Stimulated activated CD8-positive, alpha-beta memory T cell treated with anti-CD3 and anti-CD28 coated beads, Interleukin-15, amount 100 ng/mL, for 4 hours (primary cell): ENCODE measurements at regions not wholly inside any gene's neighbourhood (a gene's known extent, or its start where the extent isn't known, plus 50 kb on each side); places are given as distances from the start of the nearest gene placed in this dataset.

Source experiments
- DNase-seq, 2 donors: peaks; one replicate each; pipeline ENCODE4 v3.0.0-alpha.2; 2020; ENCODE audit warnings: low read depth in 2 of 2

- DNase-seq = no peak
These were observed 60.3 kb upstream of the PJA2 start for GRCh38 chr5:109469896-109470662.

- peak; percentile 34 to 49 for DNase-seq
These were observed 59.1 kb upstream of the PJA2 start for GRCh38 chr5:109468737-109469420.

GRCh38 chr5:109468288-109468676 lies 58.5 kb upstream of the PJA2 start:
- DNase-seq = no peak

- DNase-seq = no peak
These were observed 57.3 kb upstream of the PJA2 start for GRCh38 chr5:109467058-109467457.
